Activated naive CD4-positive, alpha-beta T cell treated with anti-CD3 and anti-CD28 coated beads, Interleukin-2, amount 50 U/mL, for 24 hours (primary cell): ENCODE measurements at regions not wholly inside any gene's neighbourhood (a gene's known extent, or its start where the extent isn't known, plus 50 kb on each side); places are given as distances from the start of the nearest gene placed in this dataset.
"Not testable (repeated sequence)": the region's sequence is repeated elsewhere in the genome, so short reads cannot be mapped to it uniquely, and the experiment has no call there.

Experiments
- H3K27ac Mint-ChIP-seq: one replicate; pipeline ENCODE4 v1.8.0; 2021; ENCODE audit warnings: mild to moderate bottlenecking, mixed read lengths
- H3K27me3 Mint-ChIP-seq: one replicate; pipeline ENCODE4 v1.8.0; 2021; ENCODE audit warnings: mixed read lengths
- H3K36me3 Mint-ChIP-seq: one replicate; pipeline ENCODE4 v1.8.0; 2021; ENCODE audit warnings: mixed read lengths
- H3K4me1 Mint-ChIP-seq: one replicate; pipeline ENCODE4 v1.8.0; 2021; ENCODE audit warnings: mixed read lengths
- H3K4me3 Mint-ChIP-seq: one replicate; pipeline ENCODE4 v1.8.0; 2021; ENCODE audit warnings: mild to moderate bottlenecking, mixed read lengths
- H3K9me3 Mint-ChIP-seq: one replicate; pipeline ENCODE4 v1.8.0; 2021; ENCODE audit warnings: mixed read lengths

DNA sequence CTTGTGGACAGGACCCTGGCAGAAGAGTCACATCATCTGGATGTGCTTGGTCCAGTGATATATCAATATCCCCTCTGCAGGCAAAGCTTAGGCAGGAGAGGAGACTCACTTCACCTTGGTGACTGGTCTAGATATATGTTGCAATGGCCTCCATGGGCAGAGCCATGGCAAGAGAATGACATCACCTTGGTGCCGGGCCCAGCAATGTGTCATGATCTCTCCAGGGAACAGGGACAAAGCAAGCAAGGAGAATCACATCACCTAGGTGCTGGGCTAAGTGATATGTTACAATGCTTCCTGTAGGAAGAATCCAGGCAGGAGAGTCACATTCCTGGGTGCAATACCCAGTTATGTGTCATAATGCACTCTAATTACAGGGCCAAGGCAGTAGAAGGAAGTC, 2106.2 kb downstream of the TP53TG3F start:
- H3K27me3 Mint-ChIP-seq: no peaks in the 10 kb centered on the region
- no peaks in the 10 kb centered on the region for H3K4me1 Mint-ChIP-seq
- no peak overlapping the region for H3K4me3 Mint-ChIP-seq
- H3K27ac Mint-ChIP-seq: no peak overlapping the region
- H3K9me3 Mint-ChIP-seq: peaks cover 9% of the 10 kb centered on the region
- no peaks in the 10 kb centered on the region for H3K36me3 Mint-ChIP-seq

DNA sequence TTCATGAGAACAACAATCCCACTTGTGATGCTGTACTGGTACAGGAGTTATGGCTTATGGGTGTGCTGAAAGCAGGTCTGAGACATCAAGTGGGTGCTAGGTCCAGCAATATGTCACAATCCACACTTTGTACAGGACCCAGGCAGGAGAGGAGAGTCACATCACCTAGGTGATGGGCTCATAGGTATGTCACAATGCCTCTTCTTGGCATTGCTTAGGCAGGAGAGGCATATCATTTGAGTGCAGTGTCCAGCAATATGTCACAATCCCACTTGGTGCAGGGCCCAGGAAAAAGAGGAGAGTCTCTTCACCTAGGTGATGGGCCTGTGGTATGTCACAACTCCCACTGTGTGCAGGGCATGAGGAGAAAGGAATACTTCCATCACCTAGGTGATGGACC, 2110.0 kb downstream of the TP53TG3F start:
- H3K27me3 Mint-ChIP-seq: no peaks in the 10 kb centered on the region
- H3K4me3 Mint-ChIP-seq: no peak overlapping the region
- H3K27ac Mint-ChIP-seq: no peak overlapping the region
- H3K4me1 Mint-ChIP-seq: no peaks in the 10 kb centered on the region
- H3K36me3 Mint-ChIP-seq: no peaks in the 10 kb centered on the region
- peaks cover 4% of the 10 kb centered on the region for H3K9me3 Mint-ChIP-seq

DNA sequence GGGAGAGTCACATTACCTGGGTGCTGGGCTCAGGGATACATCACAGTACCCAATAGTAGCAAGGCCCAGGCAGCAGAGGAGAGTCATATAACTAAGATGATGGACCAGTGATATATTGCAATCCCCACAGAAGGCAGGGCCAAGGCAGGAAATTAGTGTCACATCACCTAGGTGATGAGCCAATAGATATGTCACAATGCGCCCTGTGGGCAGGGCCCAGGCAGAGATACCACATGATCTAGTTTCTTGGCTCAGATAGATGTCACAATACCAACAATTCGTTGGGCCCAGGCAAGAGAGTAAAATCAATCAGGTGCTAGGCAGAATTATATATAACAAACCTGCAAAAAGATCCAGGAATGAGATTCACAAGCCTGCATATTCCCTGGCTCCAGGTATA, 2111.5 kb downstream of the TP53TG3F start:
- peaks cover 4% of the 10 kb centered on the region for H3K9me3 Mint-ChIP-seq
- no peaks in the 10 kb centered on the region for H3K27me3 Mint-ChIP-seq

DNA sequence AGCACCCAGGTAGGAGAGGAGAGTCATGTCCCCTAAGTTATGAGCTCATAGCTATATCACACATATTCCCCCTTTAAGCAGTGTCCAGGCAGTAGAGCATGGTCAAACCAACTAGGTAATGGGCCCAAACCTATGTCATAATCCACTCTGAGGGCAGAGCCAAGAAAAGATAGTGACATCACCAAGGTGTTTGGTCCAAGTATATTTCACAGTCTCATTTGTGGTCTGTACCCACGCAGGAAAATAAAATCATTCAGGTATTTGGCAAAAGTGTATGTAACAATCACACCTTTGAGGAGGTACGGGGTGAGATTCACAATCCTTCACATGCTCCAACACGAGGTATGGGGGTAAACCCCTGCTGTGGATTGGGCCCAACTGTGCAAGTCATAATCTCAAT, 2112.8 kb downstream of the TP53TG3F start:
- Mint-ChIP-seq H3K27me3 (no peaks in the 10 kb centered on the region), H3K4me1 (no peaks in the 10 kb centered on the region), H3K9me3 (peaks cover 4% of the 10 kb centered on the region), H3K27ac (no peak overlapping the region), H3K36me3 (no peaks in the 10 kb centered on the region), H3K4me3 (no peak overlapping the region)

More for the DNA sequence above, 2111.5 kb downstream of the TP53TG3F start:
- Mint-ChIP-seq H3K36me3 (no peaks in the 10 kb centered on the region), H3K4me3 (no peak overlapping the region), H3K4me1 (no peaks in the 10 kb centered on the region), H3K27ac (no peak overlapping the region)

DNA sequence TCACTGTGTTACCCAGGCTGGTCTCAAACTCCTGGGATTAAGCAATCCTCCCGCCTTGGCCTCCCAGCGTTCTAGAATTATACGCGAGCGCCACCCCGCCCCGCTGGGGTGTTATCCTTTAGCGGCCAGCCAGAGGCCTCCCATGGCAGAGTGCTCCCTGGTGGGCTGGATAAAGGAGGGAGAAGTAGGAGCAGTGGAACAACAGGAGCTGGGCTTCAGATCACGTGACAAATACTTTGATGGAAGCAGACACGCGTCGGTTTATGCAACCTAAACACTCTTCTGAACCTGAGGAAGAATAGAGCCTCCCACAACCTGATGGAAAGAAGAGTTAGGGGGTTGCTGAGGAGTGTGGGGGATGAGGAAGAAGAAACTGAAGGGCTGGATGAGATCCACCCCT, 2114.0 kb downstream of the TP53TG3F start:
- Mint-ChIP-seq H3K36me3 (no peaks in the 10 kb centered on the region), H3K27me3 (no peaks in the 10 kb centered on the region), H3K4me1 (no peaks in the 10 kb centered on the region), H3K27ac (no peak overlapping the region), H3K4me3 (no peak overlapping the region), H3K9me3 (no peaks in the 10 kb centered on the region)

DNA sequence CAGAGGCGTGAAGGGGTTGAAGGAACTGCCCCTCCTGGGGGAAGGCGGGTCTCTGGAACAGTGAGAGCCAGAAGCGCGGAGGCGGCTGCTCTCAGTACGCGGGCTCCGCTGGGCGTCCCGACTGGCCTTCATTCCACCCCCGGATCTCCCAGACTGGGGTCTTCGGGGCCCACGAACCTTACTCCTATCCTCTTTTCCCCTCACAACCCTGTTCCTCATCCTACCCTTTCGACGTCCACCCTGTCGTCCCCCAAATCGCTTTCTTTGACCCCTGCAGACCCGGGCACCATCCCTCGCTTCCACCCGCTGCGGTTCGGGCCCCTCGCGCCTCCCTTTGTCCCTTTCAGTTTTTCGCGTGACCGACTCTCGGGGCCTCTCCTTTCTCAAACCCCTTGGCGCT, 2114.6 kb downstream of the TP53TG3F start:
- Mint-ChIP-seq H3K4me1 (no peaks in the 10 kb centered on the region), H3K9me3 (no peaks in the 10 kb centered on the region), H3K27me3 (no peaks in the 10 kb centered on the region), H3K36me3 (no peaks in the 10 kb centered on the region), H3K27ac (no peak overlapping the region), H3K4me3 (no peak overlapping the region)

DNA sequence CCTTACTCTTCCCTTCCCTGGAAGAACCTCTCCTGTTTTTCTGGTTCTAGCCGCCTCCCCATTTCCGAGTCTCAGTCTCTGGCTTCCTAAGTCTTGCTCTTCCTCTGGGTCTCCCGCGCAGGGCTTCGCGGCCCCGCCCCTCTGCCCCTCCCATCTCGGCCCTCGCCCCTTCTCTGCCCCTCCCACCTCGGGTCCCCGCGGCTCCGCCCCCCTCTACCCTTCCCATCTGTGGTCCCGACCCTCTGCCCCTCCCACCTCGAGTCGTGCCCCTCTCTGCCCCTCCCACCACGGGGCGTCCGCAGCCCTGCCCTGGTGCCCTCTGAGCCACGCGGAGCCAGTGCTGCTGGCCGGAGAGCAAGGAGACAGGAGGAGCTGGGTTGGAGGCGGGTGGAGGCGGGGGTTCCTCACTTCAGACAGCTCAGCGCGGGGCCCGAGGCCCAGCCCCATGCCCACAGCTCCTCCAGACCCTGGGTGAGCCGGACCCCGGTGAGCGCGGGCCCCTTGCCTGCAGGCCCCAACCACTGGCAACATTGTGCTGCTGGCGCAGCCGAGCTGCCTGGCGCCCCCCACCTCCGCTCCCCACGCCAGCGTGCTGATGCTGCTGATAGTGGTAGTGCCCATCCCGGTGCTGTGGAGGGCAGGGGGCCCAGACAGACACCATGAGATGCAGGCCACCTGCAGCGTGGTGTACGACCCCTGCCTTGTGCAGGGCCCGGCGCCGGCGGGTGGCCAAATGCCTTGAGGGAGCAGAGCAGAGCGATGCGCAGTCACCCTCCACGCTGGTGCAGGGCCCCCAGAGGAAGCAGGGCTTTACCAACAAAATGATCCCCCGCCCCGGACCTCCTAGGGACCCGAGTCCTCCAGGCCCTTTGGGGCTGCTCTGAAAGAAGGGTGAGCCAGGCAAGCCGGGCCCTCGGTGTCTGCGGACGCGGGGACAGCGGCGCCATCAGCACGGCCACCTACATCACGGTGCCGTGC, 2115.3 kb downstream of the TP53TG3F start:
- no peaks in the 10 kb centered on the region for H3K9me3 Mint-ChIP-seq
- H3K36me3 Mint-ChIP-seq: no peaks in the 10 kb centered on the region
- no peaks in the 10 kb centered on the region for H3K27me3 Mint-ChIP-seq
- H3K4me3 Mint-ChIP-seq: no peak overlapping the region
- no peaks in the 10 kb centered on the region for H3K4me1 Mint-ChIP-seq
- H3K27ac Mint-ChIP-seq: no peak overlapping the region

DNA sequence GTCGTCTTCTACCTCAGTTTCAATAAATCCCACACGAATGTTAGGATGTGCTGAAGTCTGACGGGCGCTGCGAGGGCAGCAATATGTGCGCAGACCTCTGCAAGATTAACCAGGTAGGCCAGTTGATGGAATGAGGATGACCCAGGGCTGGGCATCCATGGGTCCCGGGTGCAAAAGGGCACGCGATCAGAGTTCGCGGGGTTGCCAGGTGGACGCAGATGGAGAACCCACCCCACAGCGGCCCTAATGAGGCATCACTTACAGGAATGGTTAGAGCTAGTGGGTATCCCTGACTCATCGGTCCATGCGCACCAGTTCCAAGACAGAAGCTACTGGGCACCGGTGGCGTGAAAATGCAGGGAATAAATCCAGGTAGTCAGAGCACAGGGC, 2116.0 kb downstream of the TP53TG3F start:
- Mint-ChIP-seq H3K27ac (no peak overlapping the region), H3K36me3 (no peaks in the 10 kb centered on the region), H3K4me1 (no peaks in the 10 kb centered on the region), H3K4me3 (no peak overlapping the region), H3K27me3 (no peaks in the 10 kb centered on the region), H3K9me3 (no peaks in the 10 kb centered on the region)

DNA sequence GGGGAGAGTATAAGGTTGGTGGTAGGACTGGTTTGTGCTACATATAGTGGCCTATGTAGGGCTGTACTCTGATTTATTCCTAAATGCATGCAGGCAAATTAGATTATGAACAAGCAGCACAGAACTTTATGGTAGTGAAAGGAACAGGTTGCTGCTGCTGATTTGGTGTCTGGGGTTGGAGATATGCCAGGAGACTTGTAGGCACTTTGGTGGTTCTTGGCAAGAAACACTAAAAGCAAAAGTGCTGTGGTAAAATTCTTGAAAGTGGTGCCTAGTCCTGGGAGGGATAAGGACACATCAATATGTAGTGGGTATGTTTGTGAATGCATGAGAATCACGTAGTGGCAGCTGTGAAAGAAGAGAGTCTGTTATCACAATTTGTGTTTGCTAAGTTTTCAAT, 2126.0 kb downstream of the TP53TG3F start:
- Mint-ChIP-seq H3K27me3 (no peaks in the 10 kb centered on the region), H3K4me3 (no peak overlapping the region), H3K4me1 (no peaks in the 10 kb centered on the region), H3K27ac (no peak overlapping the region), H3K36me3 (no peaks in the 10 kb centered on the region), H3K9me3 (peaks cover 17% of the 10 kb centered on the region)

DNA sequence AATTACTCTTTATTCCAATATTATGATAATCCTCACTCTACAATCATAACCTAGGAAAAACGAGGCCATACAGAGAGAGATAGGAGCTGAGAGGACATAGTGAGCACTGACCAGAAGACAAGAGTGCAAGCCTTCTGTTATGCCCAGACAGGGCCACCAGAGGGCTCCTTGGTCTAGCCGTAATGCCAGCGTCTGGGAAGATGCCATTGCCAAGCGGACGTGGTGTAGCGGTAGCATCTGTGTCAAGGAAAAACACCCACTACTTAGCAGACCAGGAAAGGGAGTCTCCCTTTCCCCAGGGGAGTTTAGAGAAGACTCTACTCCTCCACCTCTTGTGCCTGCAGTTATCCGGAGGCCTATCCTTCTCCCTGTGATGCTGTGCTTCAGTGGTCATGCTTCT, 2131.5 kb downstream of the TP53TG3F start:
- peaks cover 20% of the 10 kb centered on the region for H3K9me3 Mint-ChIP-seq
- not testable (repeated sequence) for H3K4me1 Mint-ChIP-seq, H3K36me3 Mint-ChIP-seq, H3K27me3 Mint-ChIP-seq, H3K4me3 Mint-ChIP-seq, H3K27ac Mint-ChIP-seq

DNA sequence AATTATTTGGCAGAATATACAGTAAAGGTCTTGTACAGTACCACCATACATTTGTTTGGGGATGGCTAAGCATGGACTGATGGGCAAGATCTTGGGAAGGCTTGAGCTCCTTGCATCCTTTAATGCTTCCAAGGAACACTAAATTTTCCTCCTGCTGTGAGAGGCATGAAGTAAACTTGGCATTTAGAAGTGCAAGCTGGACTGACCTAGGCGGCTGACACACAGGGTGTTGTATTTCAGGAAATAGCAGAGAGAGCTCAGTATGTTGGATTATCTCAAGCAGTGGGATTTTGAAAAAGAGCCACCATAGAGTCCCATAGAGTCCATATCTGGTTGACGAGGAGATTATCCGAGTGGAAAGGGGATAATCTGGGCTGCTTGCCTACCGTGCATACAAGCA, 2137.1 kb downstream of the TP53TG3F start:
- Mint-ChIP-seq H3K27me3 (no peaks in the 10 kb centered on the region), H3K9me3 (peaks cover 24% of the 10 kb centered on the region), H3K27ac (no peak overlapping the region), H3K36me3 (no peaks in the 10 kb centered on the region), H3K4me1 (no peaks in the 10 kb centered on the region), H3K4me3 (no peak overlapping the region)

DNA sequence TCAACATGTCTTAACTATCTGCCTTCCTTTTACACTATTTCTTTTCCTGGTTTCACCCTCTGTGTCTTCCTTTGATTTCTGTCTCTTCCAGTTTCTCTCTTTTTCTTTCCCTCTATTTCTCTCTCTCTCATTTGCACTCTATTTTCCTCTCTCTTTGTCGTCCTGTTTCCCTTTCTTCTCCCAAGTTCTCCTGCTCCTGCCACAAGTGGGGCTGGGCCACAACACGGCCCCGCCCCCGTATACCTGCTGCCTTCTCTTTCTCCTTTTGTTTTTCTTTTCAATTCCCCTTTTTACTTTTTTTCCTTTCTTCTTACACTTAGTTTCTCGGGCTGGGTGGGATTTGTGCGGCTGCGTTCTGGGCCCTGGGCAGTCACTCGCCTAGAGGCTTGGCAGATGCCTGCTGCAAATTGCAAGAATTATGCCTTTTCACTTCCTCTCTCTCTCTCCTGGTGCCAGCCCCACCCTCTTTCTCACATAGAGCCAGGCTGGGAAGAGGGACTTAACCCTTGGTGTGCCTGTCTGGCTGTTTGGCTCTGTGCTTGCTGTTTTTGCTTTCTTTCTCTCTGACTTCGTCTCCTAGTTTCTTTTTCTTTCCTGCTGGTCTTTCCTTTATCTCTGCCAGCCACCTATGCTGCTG, 2139.4 kb downstream of the TP53TG3F start:
- no peaks in the 10 kb centered on the region for H3K4me1 Mint-ChIP-seq
- no peak overlapping the region for H3K27ac Mint-ChIP-seq
- peaks cover 24% of the 10 kb centered on the region for H3K9me3 Mint-ChIP-seq
- no peak overlapping the region for H3K4me3 Mint-ChIP-seq
- H3K27me3 Mint-ChIP-seq: no peaks in the 10 kb centered on the region
- no peaks in the 10 kb centered on the region for H3K36me3 Mint-ChIP-seq

DNA sequence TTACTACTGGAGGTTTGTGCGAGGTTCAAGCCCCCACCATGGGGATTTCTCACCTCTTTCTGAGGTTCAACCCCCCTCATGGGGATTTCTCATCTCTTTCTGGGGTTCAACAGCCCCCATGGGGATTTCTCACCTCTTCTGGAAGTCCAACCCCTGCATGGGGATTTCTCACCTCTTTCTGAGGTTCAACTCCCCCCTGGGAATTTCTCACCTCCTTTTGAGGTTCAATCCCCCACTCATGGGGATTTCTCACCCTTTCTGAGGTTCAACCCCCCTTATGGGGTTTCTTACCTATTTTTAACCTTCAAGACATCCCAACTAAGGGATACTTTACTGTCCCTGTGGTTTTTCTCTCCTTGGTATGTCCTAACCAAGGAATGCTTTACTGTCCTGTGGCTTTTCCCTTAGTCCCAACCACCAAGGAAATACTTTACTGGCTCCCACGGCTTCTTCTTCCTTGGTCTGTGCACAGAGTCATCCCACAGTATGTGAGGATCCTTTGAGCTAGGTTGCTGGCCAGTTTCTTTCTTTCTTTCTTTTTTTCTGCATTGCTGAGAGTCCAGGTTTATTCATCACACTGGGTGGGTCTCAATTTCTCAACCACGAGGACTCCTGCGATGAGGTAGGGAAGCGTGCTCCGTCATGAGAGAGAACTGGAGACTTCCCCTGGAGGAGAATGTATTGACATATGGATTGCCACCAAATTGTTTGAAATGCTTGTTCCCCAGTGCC, 2140.2 kb downstream of the TP53TG3F start:
- Mint-ChIP-seq H3K9me3 (peaks cover 24% of the 10 kb centered on the region), H3K4me3 (no peak overlapping the region), H3K27ac (no peak overlapping the region), H3K27me3 (no peaks in the 10 kb centered on the region), H3K36me3 (no peaks in the 10 kb centered on the region), H3K4me1 (no peaks in the 10 kb centered on the region)

DNA sequence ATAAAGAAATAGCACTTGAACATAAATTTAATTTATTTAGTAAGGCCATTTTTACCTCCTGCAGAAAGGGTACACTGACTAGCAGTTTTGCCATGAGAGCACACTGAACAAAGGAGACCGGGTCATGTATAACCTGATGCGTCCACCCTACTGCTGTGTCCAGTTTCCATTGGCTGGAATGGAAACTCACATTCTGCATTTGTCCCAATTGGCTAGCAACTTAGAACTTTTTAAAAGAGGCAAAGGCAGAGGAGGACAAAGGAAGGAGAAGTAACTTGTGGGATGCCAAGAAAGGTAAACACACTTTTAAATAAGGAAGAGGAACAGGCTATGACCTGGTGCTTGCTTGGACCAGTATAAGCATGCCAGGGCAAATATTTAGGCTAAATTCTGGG, 2140.7 kb downstream of the TP53TG3F start:
- not testable (repeated sequence) for H3K27ac Mint-ChIP-seq, H3K36me3 Mint-ChIP-seq, H3K4me1 Mint-ChIP-seq, H3K4me3 Mint-ChIP-seq, H3K27me3 Mint-ChIP-seq
- H3K9me3 Mint-ChIP-seq: peaks cover 19% of the 10 kb centered on the region

DNA sequence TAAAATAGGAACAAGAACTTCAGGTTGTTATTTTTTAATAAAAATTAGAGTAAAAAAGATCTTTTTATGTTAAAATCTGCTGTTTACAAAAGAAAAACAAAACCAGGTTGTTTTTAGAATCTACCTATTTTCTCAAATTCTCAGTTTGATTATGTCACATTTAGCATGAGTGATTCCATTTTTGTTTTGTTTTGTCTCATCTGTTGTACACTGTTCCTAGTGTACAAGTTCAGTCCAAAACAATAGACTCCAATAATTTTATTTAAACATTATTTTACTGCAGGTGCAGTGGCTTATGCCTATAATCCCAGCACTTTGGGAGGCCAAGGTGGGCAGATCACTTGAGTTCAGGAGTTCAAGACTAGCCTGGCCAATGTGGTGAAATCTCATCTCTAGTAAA, 2142.7 kb downstream of the TP53TG3F start:
- no peak overlapping the region for H3K27ac Mint-ChIP-seq
- H3K36me3 Mint-ChIP-seq: no peaks in the 10 kb centered on the region
- H3K27me3 Mint-ChIP-seq: no peaks in the 10 kb centered on the region
- peaks cover 8% of the 10 kb centered on the region for H3K9me3 Mint-ChIP-seq
- H3K4me3 Mint-ChIP-seq: no peak overlapping the region
- no peaks in the 10 kb centered on the region for H3K4me1 Mint-ChIP-seq

DNA sequence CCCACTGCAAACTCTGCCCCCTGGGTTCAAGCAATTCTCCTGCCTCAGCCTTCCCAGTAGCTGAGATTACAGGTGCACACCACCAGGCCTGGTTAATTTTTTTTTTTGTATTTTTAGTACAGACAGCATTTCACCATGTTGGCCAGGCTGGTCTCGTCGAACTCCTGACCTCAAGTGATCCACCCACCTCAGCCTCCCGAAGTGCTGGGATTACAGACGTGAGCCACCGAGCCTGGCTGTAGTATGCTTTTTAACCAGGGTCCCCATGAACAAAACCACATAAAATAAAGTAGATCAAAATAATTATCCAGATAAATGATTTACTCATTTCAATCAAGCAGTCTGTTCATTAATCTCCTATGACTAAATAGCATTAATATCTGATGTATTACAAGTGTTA, 2144.0 kb downstream of the TP53TG3F start:
- H3K36me3 Mint-ChIP-seq: not testable (repeated sequence)

More for the DNA sequence above, 2144.0 kb downstream of the TP53TG3F start:
- H3K27ac Mint-ChIP-seq, H3K9me3 Mint-ChIP-seq, H3K4me3 Mint-ChIP-seq, H3K4me1 Mint-ChIP-seq, H3K27me3 Mint-ChIP-seq: not testable (repeated sequence)
